ENCODE measurements at regions not wholly inside any gene's neighbourhood (a gene's known extent, or its start where the extent isn't known, plus 50 kb on each side); places are given as distances from the start of the nearest gene placed in this dataset.

DNA sequence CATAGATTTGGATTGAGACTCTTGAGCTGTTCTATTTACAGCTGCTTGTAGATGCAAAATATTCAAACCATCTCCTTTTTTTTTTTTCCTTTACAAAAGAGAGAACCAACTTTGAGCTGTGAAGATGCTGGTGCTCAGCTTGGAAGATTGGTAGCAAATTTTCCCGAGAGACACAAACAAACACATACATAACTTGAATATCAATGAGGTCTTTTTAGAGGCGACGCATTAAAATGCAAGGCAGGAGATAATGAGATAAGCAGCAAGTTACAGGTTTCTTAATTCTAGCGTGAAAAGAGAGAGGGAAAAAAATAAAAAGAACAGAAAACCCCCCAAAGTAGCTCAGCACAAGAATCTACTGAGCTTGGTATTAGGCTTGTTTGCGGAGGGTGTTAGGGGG is 247.0 kb upstream of the SORL1-AS1 start:
- TF ChIP-seq CTCF (conservative IDR thresholded peaks at IDR 0.05; ENCODE audit: low read length) (no peak), EZH2phosphoT487 (IDR thresholded peaks at IDR 0.05; ENCODE audit: borderline replicate concordance, low read depth, low read length) (no peak)
- no peaks in the 10 kb centered on the region for H3K36me3 ChIP-seq (ENCODE audit: insufficient read depth, low read length)
- H4K20me1 ChIP-seq (ENCODE audit: insufficient read depth, low read length) = no peaks in the 10 kb centered on the region
- H3K4me2 ChIP-seq (ENCODE audit: low read length) = no peak overlapping the region
- H3K4me1 ChIP-seq (ENCODE audit: insufficient read depth, low read length, poor library complexity, severe bottlenecking) = no peaks in the 10 kb centered on the region
- H3K79me2 ChIP-seq (ENCODE audit: insufficient read depth, low read depth, low read length) = no peaks in the 10 kb centered on the region
- no peak overlapping the region for H2AFZ ChIP-seq (ENCODE audit: low read length)
- no TSS peak for BruUV-seq (replicated peaks)
- H3K9me3 ChIP-seq (ENCODE audit: low read length) = no peaks in the 10 kb centered on the region
- no peak overlapping the region for H3K27ac ChIP-seq (ENCODE audit: low read depth, low read length, poor library complexity, severe bottlenecking)
- intact Hi-C loops (cut with micrococcal nuclease; ENCODE audit: unreplicated experiment) = no loop called here
- POLR2A ChIA-PET = interaction anchor here (0.6 to 0.7 kb wide), 2 partner anchors 30 to 464 kb away, joined by 3 to 4 read pairs; no protein-coding TSS in a partner anchor
- H3K4me3 ChIP-seq (ENCODE audit: low read depth, low read length, poor library complexity, severe bottlenecking) = no peak overlapping the region
- no peaks in the 10 kb centered on the region for H3K9me2 ChIP-seq (ENCODE audit: insufficient read depth, low read length)
- CTCF ChIA-PET (ENCODE audit: unreplicated experiment) = no interaction called here
- DNase-seq (ENCODE audit: low spot score) = no peak

GRCh38 chr11:121696931-121697670 is 244.3 kb upstream of the SORL1-AS1 start:
- no peak for DNase-seq (ENCODE audit: low spot score)
- no peak overlapping the region for H3K4me2 ChIP-seq (ENCODE audit: low read length)
- no peak for TF ChIP-seq EZH2phosphoT487 (IDR thresholded peaks at IDR 0.05; ENCODE audit: borderline replicate concordance, low read depth, low read length)
- no peaks in the 10 kb centered on the region for H3K4me1 ChIP-seq (ENCODE audit: insufficient read depth, low read length, poor library complexity, severe bottlenecking)
- H3K36me3 ChIP-seq (ENCODE audit: insufficient read depth, low read length) = no peaks in the 10 kb centered on the region
- no peaks in the 10 kb centered on the region for H3K79me2 ChIP-seq (ENCODE audit: insufficient read depth, low read depth, low read length)
- no peaks in the 10 kb centered on the region for H4K20me1 ChIP-seq (ENCODE audit: insufficient read depth, low read length)
- intact Hi-C loops (cut with micrococcal nuclease; ENCODE audit: unreplicated experiment) = no loop called here
- no peak overlapping the region for H3K27ac ChIP-seq (ENCODE audit: low read depth, low read length, poor library complexity, severe bottlenecking)
- ChIA-PET POLR2A (interaction anchor here (1.2 kb wide), 1 partner anchor 10 kb away, joined by 3 read pairs; no protein-coding TSS in a partner anchor), CTCF (ENCODE audit: unreplicated experiment) (no interaction called here)
- no peak overlapping the region for H2AFZ ChIP-seq (ENCODE audit: low read length)
- BruUV-seq (replicated peaks) = no TSS peak
- no peaks in the 10 kb centered on the region for H3K9me2 ChIP-seq (ENCODE audit: insufficient read depth, low read length)
- no peak overlapping the region for H3K4me3 ChIP-seq (ENCODE audit: low read depth, low read length, poor library complexity, severe bottlenecking)
- H3K9me3 ChIP-seq (ENCODE audit: low read length) = no peaks in the 10 kb centered on the region

- Histone ChIP-seq H2AFZ (ENCODE audit: low read length) (no peak overlapping the region), H3K9me2 (ENCODE audit: insufficient read depth, low read length) (no peaks in the 10 kb centered on the region), H3K79me2 (ENCODE audit: insufficient read depth, low read depth, low read length) (no peaks in the 10 kb centered on the region), H3K4me2 (ENCODE audit: low read length) (no peak overlapping the region), H3K27ac (ENCODE audit: low read depth, low read length, poor library complexity, severe bottlenecking) (no peak overlapping the region), H3K4me3 (ENCODE audit: low read depth, low read length, poor library complexity, severe bottlenecking) (no peak overlapping the region), H3K4me1 (ENCODE audit: insufficient read depth, low read length, poor library complexity, severe bottlenecking) (no peaks in the 10 kb centered on the region), H3K9me3 (ENCODE audit: low read length) (no peaks in the 10 kb centered on the region), H4K20me1 (ENCODE audit: insufficient read depth, low read length) (no peaks in the 10 kb centered on the region), H3K36me3 (ENCODE audit: insufficient read depth, low read length) (no peaks in the 10 kb centered on the region)
- no TSS peak for BruUV-seq (replicated peaks)
- TF ChIP-seq EZH2phosphoT487 (IDR thresholded peaks at IDR 0.05; ENCODE audit: borderline replicate concordance, low read depth, low read length) (no peak), CTCF (conservative IDR thresholded peaks at IDR 0.05; ENCODE audit: low read length) (no peak)
- CTCF ChIA-PET (ENCODE audit: unreplicated experiment) = no interaction called here
- POLR2A ChIA-PET = interaction anchor here (0.7 kb wide), 1 partner anchor 652 kb away, joined by 5 read pairs; no protein-coding TSS in a partner anchor
- intact Hi-C loops (cut with micrococcal nuclease; ENCODE audit: unreplicated experiment) = no loop called here
- DNase-seq (ENCODE audit: low spot score) = no peak
Observed at GRCh38 chr11:121696177-121696871, 243.6 kb upstream of the SORL1-AS1 start.
